KBM-7 (cell line): ENCODE measurements at regions not wholly inside any gene's neighbourhood (a gene's known extent, or its start where the extent isn't known, plus 50 kb on each side); places are given as distances from the start of the nearest gene placed in this dataset.
"Not testable (repeated sequence)": the region's sequence is repeated elsewhere in the genome, so short reads cannot be mapped to it uniquely, and the experiment has no call there.

Source experiments
- DNase-seq: peaks from one replicate; pipeline ENCODE4 v3.0.0-alpha.2; 2015
- in situ Hi-C: fragments of 300-500 bp; cut with MboI; formaldehyde crosslinking; loops from 2 replicates; pipeline ENCODE4 v1.14.3; 2020; ENCODE audit warnings: low sequenced_read_pairs, low pct_unique_long_range_greater_than_20kb, mixed read lengths

DNA sequence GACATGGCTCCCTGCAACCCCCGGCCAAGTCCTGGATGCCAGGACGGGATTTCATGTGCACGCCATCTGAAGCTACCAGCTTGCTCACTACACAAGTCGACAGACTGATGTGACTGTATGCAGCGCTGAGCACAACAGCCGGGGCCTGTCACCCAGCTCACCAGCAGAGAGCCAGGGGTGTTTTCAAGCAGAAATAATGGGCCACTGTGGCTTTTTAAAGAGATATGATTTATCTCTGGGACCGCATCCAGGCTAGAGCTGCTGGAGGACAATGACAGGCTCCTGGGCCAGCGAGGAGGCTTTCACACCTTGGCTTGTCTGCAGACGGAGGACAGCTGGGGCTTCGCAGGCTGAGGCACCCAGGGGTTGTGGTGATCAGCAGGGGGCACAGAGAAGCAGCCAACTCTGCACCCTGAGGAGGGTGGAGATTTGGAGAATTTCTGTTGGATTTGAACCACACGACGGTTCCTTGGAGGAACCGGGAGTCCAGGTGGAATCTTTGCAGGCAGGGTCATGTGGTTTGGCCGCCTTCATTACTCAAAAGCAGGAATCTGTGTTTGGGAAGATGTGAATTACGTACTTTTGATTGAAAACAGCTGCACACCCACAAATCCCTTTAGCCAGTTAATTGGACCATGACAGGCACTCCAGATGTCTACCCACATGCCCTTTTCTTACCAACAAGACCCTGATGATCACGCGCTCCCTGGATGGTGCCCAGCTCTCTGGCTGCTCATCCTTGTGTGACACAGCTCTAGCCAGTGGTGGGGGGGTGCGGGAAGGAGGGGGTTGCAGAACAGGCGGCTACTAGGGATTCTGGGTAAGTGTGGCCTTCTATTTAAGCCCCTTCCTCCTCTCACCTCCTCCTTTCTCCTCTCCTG, 430.6 kb downstream of the PREX1 start:
- DNase-seq, in situ Hi-C loops: not testable (repeated sequence)

DNA sequence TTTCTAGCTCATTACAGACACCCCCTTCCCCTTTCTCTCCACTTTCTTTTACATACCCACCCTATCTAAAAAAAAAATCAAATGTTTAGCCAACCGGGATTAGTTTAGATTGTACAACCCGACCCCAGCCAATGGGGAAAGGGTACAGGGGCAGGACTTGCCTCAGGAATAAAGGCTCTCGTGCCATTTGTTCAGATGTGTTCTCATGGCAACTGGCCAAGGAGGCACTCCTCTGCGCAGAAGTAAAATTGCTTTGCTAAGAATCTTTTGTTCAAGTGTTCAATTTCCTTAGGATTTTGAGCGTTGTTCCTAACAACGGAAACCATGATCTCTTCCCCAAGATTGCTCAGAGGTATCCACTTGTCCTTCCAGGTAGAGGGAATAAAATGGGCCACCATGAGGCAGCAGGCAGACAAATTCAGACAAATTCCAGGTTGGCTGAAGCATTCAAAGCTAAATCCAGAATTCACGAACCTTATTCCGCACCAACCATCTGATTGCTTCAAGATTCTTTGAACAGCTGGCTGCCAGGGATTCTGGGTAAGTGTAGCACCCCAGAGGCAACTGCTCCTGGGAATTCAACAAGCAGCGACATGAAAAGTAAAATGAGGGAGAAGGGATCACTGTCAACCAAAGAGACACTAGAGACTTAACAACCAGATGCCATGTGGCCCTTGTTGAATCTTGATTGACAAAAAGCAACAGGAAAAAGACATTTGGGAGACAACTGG, 431.8 kb downstream of the PREX1 start:
- DNase-seq: no peak
- in situ Hi-C loops: no loop called here

DNA sequence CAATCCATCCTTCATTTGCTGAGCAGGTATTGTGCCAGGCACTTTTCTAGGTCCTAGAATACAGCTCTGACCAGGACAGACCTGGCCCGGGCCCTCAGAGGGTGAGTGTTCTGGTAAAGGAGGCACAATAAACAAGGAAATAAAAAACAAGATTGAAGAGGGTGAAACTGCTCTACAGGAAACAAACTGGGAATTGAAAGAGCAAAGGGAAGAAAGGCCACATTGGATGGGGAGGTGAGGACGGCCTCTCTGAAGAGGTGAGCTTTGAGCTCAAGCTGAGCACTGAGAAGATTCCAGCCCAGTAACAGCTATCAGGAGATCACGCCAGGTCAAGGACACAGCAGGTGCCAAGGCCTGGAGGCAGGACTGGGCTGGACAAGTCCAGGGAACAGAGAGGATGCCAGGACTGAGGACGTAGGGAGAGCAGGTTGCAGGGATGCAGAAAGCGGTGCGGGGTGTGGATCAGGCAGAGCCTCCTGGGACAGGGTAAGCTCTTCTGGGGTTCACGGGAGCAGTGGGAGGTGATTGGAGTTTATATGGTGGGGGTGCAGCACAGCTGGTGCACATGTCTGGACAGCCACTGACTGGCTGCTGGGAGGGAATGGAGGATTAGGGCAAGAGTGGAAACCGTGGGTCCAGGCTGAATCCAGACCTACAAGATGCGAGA, 433.3 kb downstream of the PREX1 start:
- DNase-seq: no peak
- in situ Hi-C loops: no loop called here

DNA sequence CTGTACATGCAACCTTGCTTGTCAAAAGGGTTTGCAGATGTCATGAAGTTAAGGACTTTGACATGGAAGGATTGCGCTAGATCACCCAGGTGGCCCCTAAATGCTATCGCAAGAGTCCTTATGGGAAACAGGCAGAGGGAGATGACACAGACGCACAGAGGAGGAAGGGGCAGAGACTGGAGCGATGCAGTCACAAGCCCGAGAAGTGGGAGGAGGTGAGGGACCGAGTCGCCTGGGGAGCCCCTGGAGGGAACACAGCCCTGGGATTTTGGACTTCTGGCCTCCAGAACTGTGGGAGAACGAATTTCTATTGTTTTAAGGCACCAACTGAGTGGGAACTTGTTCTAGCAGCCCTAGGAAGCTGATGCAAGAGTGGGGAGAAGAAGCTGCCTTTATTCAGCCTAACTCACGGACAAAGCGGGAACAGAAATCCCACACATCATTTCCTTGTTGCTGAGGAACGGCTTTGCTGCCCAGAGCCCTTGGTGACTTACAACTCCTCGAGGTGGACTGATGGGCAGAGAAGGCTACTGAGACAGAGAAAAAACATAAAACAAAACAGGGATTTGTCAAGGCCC, 434.0 kb downstream of the PREX1 start:
- in situ Hi-C loops: no loop called here
- no peak for DNase-seq

DNA sequence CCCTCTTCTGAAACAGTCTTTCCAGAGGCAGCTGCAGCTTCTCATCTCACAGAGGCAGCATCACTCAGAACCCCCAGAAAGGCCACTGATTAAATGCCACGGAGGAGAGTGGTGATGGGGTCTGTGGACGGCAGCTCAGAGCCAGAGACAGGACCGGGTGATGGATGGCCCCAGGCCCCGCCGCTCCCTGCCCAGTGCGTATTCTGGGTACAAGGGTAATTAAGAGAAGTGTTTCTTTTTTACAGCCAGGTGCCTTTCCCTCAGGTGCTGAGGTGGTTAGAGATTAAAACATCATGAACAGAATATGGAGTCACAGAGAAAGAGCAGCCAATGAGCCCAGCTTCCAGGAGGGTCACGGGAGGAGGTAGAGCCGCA, 434.5 kb downstream of the PREX1 start:
- DNase-seq: no peak
- in situ Hi-C loops: no loop called here

DNA sequence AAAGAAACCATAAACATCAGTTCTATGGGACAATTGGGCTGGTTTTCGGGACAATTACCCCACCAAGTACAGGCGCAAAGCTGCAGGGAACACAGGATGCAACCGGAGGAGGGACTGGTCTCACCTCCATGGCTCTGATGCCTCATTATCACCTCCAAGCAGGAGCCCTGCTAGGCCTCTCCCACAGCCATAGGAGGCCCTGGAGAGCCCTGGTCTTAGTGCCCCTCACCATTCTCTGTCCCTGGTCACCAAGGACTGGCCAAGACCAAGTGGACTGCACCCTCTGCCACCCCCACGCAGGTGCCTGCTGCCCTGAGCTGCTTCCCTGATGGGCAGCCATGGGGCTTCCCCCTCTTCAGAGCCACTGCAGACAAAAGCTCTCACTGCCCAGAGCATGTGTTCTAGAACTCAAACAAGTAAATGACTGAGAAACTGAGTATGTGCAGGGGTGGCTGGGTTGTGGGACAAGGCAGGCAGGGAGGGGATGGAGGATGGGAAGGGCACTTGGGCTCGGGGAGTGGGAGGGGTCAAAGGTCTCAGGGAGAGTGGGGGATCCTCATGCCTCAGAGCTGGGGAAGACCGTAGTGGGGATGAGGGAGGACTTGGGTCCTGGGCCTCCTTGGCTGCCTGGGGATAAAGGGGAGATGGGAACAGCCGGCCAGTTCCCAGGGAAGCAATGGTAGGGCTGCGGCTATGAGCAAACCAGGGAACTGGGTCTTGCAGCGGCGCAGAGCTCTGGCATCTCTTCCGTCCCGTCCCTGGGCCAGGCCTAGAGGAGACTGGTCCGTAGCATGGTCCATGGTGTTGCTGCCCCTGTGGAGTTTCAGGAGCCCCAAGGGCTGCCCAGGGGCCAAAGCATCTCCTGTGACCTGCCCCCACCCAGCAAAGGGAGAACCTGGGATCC, 435.1 kb downstream of the PREX1 start:
- DNase-seq: no peak
- in situ Hi-C loops: no loop called here

DNA sequence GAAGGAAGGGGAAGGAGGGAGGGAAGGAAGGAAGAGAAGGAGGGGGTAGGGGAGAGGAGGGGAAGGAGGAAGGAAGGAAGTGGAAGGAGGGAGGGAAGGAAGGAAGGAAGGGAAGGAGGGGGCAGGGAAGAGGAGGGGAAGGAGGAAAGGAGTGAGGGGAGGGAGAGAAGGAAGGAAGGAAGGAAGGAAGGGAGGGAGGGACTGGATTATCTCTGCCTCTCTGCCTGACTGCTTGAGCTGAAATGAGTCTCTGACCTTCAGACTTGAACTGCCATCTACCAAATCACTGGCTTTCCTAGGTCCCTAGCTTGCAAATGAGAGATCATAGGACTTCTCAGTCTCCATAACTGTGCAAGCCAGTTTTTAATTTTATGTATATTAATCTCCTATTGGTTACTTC, 436.8 kb downstream of the PREX1 start:
- no peak for DNase-seq
- in situ Hi-C loops: no loop called here

DNA sequence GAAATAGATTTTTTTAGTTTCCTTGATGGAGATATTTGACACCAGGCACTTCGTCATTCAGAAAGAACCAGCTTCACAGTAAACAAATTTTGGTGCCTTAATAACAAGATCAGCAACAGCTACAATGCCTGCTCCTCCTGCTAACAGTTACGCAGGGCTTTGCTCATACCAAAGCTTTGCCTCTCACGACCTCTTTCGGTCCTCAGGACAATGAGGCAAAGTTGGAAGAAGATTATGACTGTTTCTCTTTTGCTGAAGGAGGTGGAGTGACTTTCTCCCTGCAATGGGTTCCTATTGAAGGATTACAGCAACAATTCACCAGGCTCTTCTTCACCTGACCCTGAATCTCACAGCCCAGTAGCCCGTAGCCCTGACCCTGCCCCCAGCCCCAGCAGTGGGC, 440.1 kb downstream of the PREX1 start:
- in situ Hi-C loops: no loop called here

DNA sequence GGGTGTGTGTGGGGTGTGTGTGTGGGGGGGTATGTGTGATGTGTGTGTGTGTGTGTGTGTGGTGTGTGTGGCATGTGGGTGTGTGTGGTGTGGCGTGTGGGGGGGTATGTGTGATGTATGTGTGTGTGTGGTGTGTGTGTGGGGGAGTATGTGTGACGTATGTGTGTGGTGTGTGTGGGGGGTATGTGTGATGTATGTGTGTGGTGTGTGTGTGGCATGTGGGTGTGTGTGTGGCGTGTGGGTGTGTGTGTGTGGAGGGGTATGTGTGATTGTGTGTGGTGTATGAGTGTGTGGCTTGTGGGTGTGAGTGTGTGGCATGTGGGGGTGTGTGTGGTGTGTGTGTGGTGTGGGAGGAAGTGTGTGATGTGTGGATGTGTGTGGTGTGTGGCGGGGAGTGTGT, 442.3 kb downstream of the PREX1 start:
- no peak for DNase-seq
- in situ Hi-C loops: no loop called here

More for the DNA sequence above, 440.1 kb downstream of the PREX1 start:
- no peak for DNase-seq

DNA sequence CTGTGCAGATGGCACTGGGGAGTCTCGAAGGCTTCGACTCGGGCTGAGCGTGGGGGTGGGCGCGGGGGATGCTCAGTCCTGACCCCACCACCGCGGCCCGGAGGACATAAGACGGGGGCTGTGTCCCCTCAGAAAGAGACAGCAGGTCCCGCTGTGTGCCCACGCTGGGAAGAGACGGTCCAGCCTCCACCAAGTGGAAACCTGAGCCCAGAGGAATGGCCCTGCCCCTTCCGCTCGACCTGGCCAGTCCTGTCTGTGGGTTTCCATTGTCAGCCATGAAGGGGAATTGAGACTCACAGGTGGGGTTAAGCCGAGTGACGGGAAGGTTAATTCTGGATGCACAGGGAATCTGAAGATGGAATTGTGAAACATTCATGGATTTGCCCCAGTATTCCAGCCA, 442.7 kb downstream of the PREX1 start:
- DNase-seq: no peak
- in situ Hi-C loops: no loop called here

DNA sequence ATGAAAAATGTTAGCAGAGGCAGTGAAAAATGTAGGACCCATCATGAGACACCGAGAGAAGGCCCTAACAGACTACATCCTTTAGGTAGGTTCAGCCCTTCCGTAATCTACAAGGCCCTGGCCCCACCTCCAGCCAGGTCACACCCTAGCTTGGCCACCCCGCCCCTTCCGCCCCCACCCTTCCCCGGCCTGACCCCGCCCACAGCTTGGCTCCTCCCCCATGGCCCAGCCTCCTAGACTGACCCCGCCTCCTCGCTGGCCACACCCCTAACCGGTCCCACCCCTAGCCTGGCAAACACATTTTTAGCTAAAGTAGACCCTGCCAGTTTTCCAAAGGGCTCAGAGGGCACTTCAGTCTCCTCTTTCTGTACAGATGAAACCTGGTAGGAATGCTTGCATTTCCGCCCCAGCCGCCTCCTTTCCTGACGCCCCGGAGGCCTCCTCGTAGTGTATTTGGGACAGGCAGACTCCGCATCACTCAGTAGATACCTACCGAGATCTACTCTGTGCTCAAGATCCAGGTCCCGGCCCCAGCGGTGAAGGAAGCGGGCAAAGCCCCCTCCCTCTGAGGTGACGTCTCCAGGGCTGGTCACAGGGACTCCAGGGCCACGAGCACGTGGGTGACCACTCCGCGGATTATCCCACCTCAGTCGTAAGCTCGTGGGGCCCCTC, 443.5 kb downstream of the PREX1 start:
- DNase-seq: no peak
- in situ Hi-C loops: no loop called here

DNA sequence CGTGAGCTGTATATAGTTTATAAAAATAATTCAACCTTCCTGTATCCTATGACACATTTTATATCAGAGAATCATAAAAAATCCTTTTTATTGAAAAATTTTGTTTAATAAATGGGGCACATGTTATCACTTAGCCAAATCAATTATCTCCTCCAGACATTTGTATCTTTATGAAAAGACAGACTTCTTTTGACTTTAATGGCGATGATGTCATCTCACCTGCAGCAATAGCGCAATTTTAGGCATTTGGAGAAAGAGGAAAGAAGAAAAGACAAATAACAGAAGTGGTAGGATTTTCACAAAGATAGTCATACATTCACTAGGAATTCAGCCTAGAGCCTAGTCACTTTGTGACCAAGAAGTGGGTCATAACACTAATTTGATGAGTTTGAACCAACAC, 444.5 kb downstream of the PREX1 start:
- in situ Hi-C loops: no loop called here
- DNase-seq: no peak

DNA sequence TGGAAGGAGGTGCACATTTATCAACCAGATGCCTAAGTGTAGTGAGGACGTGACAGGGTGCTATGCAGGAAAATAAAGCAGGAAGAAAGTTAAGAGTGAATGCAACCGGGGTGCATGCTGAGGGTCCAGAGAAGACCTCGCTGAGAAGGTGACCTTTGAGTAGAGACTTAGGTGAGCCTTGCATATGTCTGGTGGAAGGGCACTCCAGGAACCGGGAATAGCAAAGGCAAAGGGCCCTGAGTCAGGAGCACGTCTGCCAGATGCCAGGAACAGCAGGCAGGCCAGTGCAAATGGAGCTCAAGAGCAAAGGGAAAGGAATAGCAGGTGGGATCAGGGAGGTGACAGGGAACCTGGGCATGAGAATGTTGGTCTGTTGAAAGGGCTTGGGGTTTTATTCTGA, 445.5 kb downstream of the PREX1 start:
- no peak for DNase-seq
- in situ Hi-C loops: no loop called here

DNA sequence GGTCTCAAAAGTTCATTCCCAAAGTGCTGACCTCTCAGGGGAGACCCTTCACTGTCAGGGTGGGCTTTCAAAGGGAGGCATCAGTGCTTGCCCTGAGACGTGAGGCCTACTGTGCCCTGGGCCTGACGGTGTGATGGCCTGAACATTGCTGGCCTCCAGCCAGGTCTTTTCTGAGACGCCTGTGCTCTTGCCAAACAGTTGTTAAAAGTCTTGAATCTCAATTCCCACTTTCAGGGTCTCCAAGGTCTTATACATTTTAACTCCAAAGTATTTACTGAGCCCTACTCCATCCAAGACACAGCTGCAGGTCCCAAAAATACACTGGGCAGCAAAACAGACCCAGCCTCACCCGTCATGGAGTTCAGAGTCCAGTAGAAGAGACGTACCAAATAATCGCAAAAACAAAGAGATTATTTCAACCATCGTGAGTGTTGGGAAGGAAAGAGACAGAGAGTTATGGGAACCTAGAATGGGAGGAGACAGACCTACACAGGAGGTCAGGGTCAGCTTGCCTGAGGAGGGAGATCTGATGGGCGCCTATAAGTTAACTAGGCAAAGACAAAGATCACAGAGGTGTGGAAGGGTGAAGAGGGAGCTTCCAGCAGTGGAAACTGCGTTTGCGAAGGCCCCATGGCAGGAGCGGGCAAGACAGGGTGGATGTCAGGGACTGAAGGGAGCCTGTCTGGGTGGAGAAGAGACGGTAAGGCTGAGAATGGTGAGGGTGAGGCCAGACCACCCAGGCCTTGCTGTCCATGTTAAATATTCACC, 446.3 kb downstream of the PREX1 start:
- in situ Hi-C loops: no loop called here
- no peak for DNase-seq

DNA sequence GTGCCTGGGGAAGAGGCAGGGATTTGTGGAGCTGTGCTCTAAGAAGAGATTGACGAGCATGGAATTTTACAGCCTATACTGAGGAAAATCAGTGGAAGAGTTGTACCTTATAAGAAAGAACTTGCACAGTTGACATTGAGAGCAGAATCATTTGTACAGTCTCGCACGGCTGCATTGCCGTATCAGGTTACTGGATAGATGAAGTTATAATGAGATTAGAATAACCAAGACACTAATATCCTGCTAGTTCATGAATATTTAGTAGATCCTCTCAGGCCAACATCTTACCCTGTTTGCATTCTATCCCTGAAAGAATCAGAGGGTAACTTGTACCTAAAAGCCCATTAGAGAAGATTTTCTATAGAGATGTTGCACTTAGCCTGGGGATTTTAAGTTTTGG, 447.1 kb downstream of the PREX1 start:
- no peak for DNase-seq
- in situ Hi-C loops: no loop called here

DNA sequence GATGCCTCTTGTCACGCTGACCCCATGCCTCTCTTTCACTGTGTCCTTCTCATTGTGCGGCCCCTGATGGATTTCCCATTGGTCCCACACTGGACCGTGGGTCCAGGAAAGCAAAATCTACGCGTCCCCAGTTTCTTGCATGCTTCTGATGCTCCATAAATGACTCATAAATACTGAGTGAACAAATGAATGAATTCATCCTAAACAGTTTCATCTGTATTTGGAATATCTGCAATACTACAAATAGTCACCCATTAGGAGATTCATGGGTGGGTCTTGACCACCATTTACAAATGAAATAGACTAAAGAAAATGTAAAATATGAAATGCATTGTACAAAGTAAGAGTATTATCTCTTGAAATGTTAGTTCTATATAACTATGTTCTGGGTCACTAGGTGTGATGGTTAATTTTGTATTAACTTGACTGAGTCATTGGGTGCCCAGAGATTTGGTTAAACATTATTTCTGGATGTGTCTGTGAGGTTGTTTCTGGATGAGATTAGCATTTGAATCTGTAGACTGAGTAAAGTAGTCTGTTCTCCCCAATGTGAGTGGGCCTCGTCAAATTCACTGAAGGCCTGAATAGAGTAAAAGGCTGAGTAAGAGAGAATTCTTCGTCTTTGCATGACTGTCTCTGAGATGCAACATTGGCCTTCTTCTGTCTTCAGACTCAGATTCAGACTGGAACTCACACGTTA, 448.7 kb downstream of the PREX1 start:
- in situ Hi-C loops: no loop called here
- DNase-seq: no peak

DNA sequence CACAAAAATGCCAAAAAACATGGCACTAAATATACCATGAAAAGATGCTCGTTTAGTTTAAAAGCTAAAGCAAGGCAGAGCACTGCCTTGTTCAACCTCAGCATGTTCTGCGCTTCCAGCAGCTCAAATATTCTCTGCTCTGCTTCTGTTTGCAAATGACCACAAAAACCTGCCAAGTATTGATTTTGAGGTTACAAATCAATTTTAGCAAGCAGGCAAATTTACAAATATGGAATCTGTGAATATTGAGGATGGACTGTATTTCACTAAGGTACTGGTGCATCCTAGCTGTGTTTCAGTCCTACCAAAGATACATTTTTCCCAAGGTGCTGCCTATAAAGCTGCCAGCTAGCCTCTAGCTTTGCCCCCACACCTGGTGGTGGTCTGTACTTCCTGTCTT, 449.9 kb downstream of the PREX1 start:
- in situ Hi-C loops: no loop called here
- no peak for DNase-seq
